SK-N-SH (cell line): ENCODE measurements at regions not wholly inside any gene's neighbourhood (a gene's known extent, or its start where the extent isn't known, plus 50 kb on each side); places are given as distances from the start of the nearest gene placed in this dataset.

Source experiments
- CTCF ChIA-PET: fragments of 300-600, 350-600 bp; formaldehyde crosslinking; extraction: SDS; loops from one replicate; lab custom pipeline; 2021; lab: Yijun Ruan, JAX
- POLR2A ChIA-PET: fragments of 350-600 bp; sonication (Branson Sonifier 250); formaldehyde crosslinking; extraction: SDS; loops from one replicate; lab custom pipeline; 2020; ENCODE audit warnings: antibody characterized with exemption, inconsistent platforms; lab: Yijun Ruan, JAX
- DNase-seq: peaks from one replicate; pipeline ENCODE4 v3.0.0; 2012
- H2AFZ ChIP-seq: fragments of 200-600 bp; sonication (generic); 2 replicates; pipeline ENCODE4 v1.8.1; 2016; ENCODE audit warnings: antibody characterized with exemption, mild to moderate bottlenecking, low read depth
- H3F3A ChIP-seq: fragments of 200-600 bp; sonication (generic); replicated peaks from 2 replicates; pipeline ENCODE3; 2016; ENCODE audit warnings: antibody characterized with exemption, mild to moderate bottlenecking; ENCODE audit not compliant: insufficient read depth
- H3K27ac ChIP-seq, 2 experiments: fragments of 200-500 bp in 1 of 2; fragments of 200-600 bp in 1 of 2; sonication (Bioruptor generic) in 1 of 2; sonication (generic), shearing (Covaris generic) in 1 of 2; 2 replicates each; pipeline versions ENCODE4 v1.5.1 to v1.6.1; 2014 to 2016; ENCODE audit warnings: low read depth in 2 of 2, inconsistent platforms in 1 of 2, low read length in 1 of 2, mild to moderate bottlenecking in 1 of 2, mixed read lengths in 1 of 2
- H3K27me3 ChIP-seq: fragments of 200-600 bp; sonication (generic), shearing (Covaris generic); 2 replicates; pipeline ENCODE4 v1.6.1; 2016; ENCODE audit warnings: mixed run types; ENCODE audit not compliant: insufficient read depth
- H3K36me3 ChIP-seq, 2 experiments: fragments of 200-500 bp in 1 of 2; fragments of 200-600 bp in 1 of 2; sonication (Bioruptor generic) in 1 of 2; sonication (generic) in 1 of 2; replicated peaks in 1 of 2; 2 replicates each; pipeline versions ENCODE3 to v1.5.1; 2014 to 2016; ENCODE audit warnings: low read length in 1 of 2, mild to moderate bottlenecking in 1 of 2; ENCODE audit not compliant: insufficient read depth in 2 of 2, control insufficient read depth in 1 of 2
- H3K4me1 ChIP-seq, 2 experiments: fragments of 200-500 bp in 1 of 2; fragments of 200-600 bp in 1 of 2; sonication (Bioruptor generic) in 1 of 2; sonication (generic), shearing (Covaris generic) in 1 of 2; 2 replicates each; pipeline versions ENCODE4 v1.5.1 to v1.6.1; 2014 to 2016; ENCODE audit warnings: low read depth in 1 of 2, low read length in 1 of 2, mixed run types in 1 of 2; ENCODE audit not compliant: insufficient read depth in 2 of 2, control insufficient read depth in 1 of 2
- H3K4me2 ChIP-seq: fragments of 200-600 bp; sonication (generic), shearing (Covaris generic); 2 replicates; pipeline ENCODE4 v1.6.1; 2017; ENCODE audit warnings: mixed run types
- H3K4me3 ChIP-seq, 2 experiments: fragments of 200-500 bp in 1 of 2; fragments of 200-600 bp in 1 of 2; sonication (Bioruptor generic) in 1 of 2; sonication (generic), shearing (Covaris generic) in 1 of 2; 2 replicates each; pipeline versions ENCODE4 v1.5.1 to v1.8.1; 2014 to 2016; ENCODE audit warnings: low read depth in 2 of 2, inconsistent platforms in 1 of 2, low read length in 1 of 2, mild to moderate bottlenecking in 1 of 2, mixed read lengths in 1 of 2, moderate library complexity in 1 of 2
- H3K79me2 ChIP-seq: fragments of 200-600 bp; sonication (generic); 2 replicates; pipeline ENCODE4 v1.8.1; 2017; ENCODE audit warnings: mild to moderate bottlenecking; ENCODE audit not compliant: insufficient read depth
- H3K9ac ChIP-seq: fragments of 200-600 bp; sonication (generic); 2 replicates; pipeline ENCODE4 v1.6.1; 2017; ENCODE audit warnings: mixed run types
- H3K9me2 ChIP-seq: fragments of 200-600 bp; sonication (generic); 2 replicates; pipeline ENCODE4 v1.6.1; 2017; ENCODE audit warnings: mixed run types
- H3K9me3 ChIP-seq: fragments of 200-600 bp; sonication (generic); 2 replicates; pipeline ENCODE4 v1.6.1; 2017; ENCODE audit warnings: mixed run types, mild to moderate bottlenecking, moderate library complexity
- H4K20me1 ChIP-seq: fragments of 200-600 bp; sonication (generic); 2 replicates; pipeline ENCODE4 v1.6.1; 2017; ENCODE audit warnings: mild to moderate bottlenecking, mixed run types; ENCODE audit not compliant: insufficient read depth
- ELF1 ChIP-seq: IDR thresholded peaks from 2 replicates; pipeline ENCODE4 v1.4.0; 2012
- EP300 ChIP-seq, 2 experiments: IDR thresholded peaks; 2 replicates each; pipeline versions ENCODE4 v1.4.0 to v1.6.1; 2012; ENCODE audit warnings: borderline replicate concordance in 1 of 2, low read depth in 1 of 2, low read length in 1 of 2
- EZH2phosphoT487 ChIP-seq: fragments of 200-600 bp; sonication (generic); IDR thresholded peaks from 2 replicates; pipeline ENCODE4 v1.6.1; 2017; ENCODE audit warnings: low read depth, mixed run types, mild to moderate bottlenecking, antibody characterized with exemption, moderate library complexity, borderline replicate concordance
- FOXJ3 ChIP-seq: sonication (generic); formaldehyde crosslinking; IDR thresholded peaks from 2 replicates; pipeline ENCODE4 v1.5.1; 2020; ENCODE audit warnings: mild to moderate bottlenecking, missing genetic modification reagents
- IRF3 ChIP-seq: fragments of 150-350 bp; IDR thresholded peaks from 2 replicates; pipeline ENCODE4 v1.6.1; 2016; ENCODE audit warnings: mild to moderate bottlenecking, low read depth, low read length
- JUND ChIP-seq: IDR thresholded peaks from 2 replicates; pipeline ENCODE4 v1.4.0; 2012
- MAX ChIP-seq: IDR thresholded peaks from 2 replicates; pipeline ENCODE4 v1.4.0; 2012; ENCODE audit warnings: low read depth
- MXI1 ChIP-seq: IDR thresholded peaks from 2 replicates; pipeline ENCODE4 v1.6.1; 2012; ENCODE audit warnings: mild to moderate bottlenecking, low read depth, low read length, improper control_type of control experiment
- NFIC ChIP-seq: IDR thresholded peaks from 2 replicates; pipeline ENCODE4 v1.4.0; 2012; ENCODE audit warnings: borderline replicate concordance
- POLR2AphosphoS5 ChIP-seq: IDR thresholded peaks from 2 replicates; pipeline ENCODE4 v1.6.1; 2012; ENCODE audit warnings: low read depth, low read length
- RAD21 ChIP-seq: IDR thresholded peaks from 2 replicates; pipeline ENCODE4 v1.6.1; 2012; ENCODE audit warnings: mild to moderate bottlenecking, low read length
- RCOR1 ChIP-seq: fragments of 150-350 bp; IDR thresholded peaks from 2 replicates; pipeline ENCODE4 v1.6.1; 2017; ENCODE audit warnings: antibody characterized with exemption, low read length
- REST ChIP-seq: IDR thresholded peaks from 2 replicates; pipeline ENCODE4 v1.6.1; 2012; ENCODE audit warnings: mild to moderate bottlenecking, low read depth, low read length, moderate library complexity
- RFX5 ChIP-seq: IDR thresholded peaks from 2 replicates; pipeline ENCODE4 v1.6.1; 2012; ENCODE audit warnings: mild to moderate bottlenecking, improper control_type of control experiment, low read length
- RXRA ChIP-seq: IDR thresholded peaks from 2 replicates; pipeline ENCODE4 v1.4.0; 2012; ENCODE audit warnings: low read depth, mild to moderate bottlenecking, borderline replicate concordance
- SIN3A ChIP-seq: IDR thresholded peaks from 2 replicates; pipeline ENCODE4 v1.6.1; 2012; ENCODE audit warnings: low read depth, mild to moderate bottlenecking, low read length, moderate library complexity, borderline replicate concordance
- TCF12 ChIP-seq: IDR thresholded peaks from 2 replicates; pipeline ENCODE4 v1.4.0; 2012
- TEAD4 ChIP-seq: IDR thresholded peaks from 2 replicates; pipeline ENCODE4 v1.4.0; 2012; ENCODE audit warnings: mild to moderate bottlenecking, borderline replicate concordance; ENCODE audit not compliant: insufficient read depth
- USF1 ChIP-seq: IDR thresholded peaks from 2 replicates; pipeline ENCODE4 v1.4.0; 2012; ENCODE audit warnings: low read depth, borderline replicate concordance
- YY1 ChIP-seq: IDR thresholded peaks from 2 replicates; pipeline ENCODE4 v1.4.0; 2012; ENCODE audit warnings: low read depth, mild to moderate bottlenecking
- ZBTB33 ChIP-seq: IDR thresholded peaks from 2 replicates; pipeline ENCODE4 v1.4.0; 2012; ENCODE audit warnings: low read depth, borderline replicate concordance
- WGBS: methylation state at CpG from one replicate; pipeline ENCODE4 v1.1.6; 2017; ENCODE audit warnings: low lambda C conversion rate; 5-methylcytosine and 5-hydroxymethylcytosine counted together

GRCh38 chr9:79185866-79186265 lies 385.9 kb upstream of the TLE4 start:
- no peak for DNase-seq
- peaks cover 14% of the 10 kb centered on the region for H3F3A ChIP-seq
- no peak overlapping the region for H2AFZ ChIP-seq
- no peaks in the 10 kb centered on the region for H3K27me3 ChIP-seq
- H3K9me2 ChIP-seq, result no peaks in the 10 kb centered on the region
- H3K4me1 ChIP-seq, result peaks cover 3 to 5% of the 10 kb centered on the region in 2 experiments; a peak in 3 of 4 replicates
- CTCF ChIA-PET, result interaction anchor here (1.0 kb wide), 1 partner anchor 9 kb away, joined by 3 read pairs; no protein-coding TSS in a partner anchor
- H3K9ac ChIP-seq, result no peak overlapping the region
- no peak overlapping the region for H3K4me3 ChIP-seq
- H3K9me3 ChIP-seq, result no peaks in the 10 kb centered on the region
- H3K36me3 ChIP-seq, result no peaks in the 10 kb centered on the region
- no peak overlapping the region for H3K27ac ChIP-seq
- H4K20me1 ChIP-seq, result no peaks in the 10 kb centered on the region
- no peaks in the 10 kb centered on the region for H3K79me2 ChIP-seq
- POLR2A ChIA-PET, result no interaction called here
- H3K4me2 ChIP-seq, result no peak overlapping the region
- TF ChIP-seq RXRA (no peak), TCF12 (peak; percentile 47; the same call in 1 of the 2 replicates)

GRCh38 chr9:79189511-79189924 lies 382.2 kb upstream of the TLE4 start:
- H3K27ac ChIP-seq, result peak overlapping the region; percentile 62 to 69; a peak in 3 of 4 replicates
- peak; percentile 16 for DNase-seq
- H3F3A ChIP-seq, result peaks cover 14% of the 10 kb centered on the region
- ChIA-PET CTCF (interaction anchor here (1.1 to 1.7 kb wide), 4 partner anchors 14 to 67 kb away, joined by 3 to 8 read pairs (median 4); no protein-coding TSS in a partner anchor), POLR2A (no interaction called here)
- no peaks in the 10 kb centered on the region for H3K36me3 ChIP-seq
- H3K9ac ChIP-seq, result peak overlapping the region; percentile 31; the same call in 1 of the 2 replicates
- peaks cover 3 to 8% of the 10 kb centered on the region in 2 experiments; a peak in 3 of 4 replicates for H3K4me1 ChIP-seq
- 6% methylated on average over 3 of the region's 3 CpGs for WGBS
- no peak overlapping the region for H3K4me3 ChIP-seq
- H3K9me3 ChIP-seq, result no peaks in the 10 kb centered on the region
- H3K9me2 ChIP-seq, result no peaks in the 10 kb centered on the region
- no peaks in the 10 kb centered on the region for H3K27me3 ChIP-seq
- peak overlapping the region; percentile 61; the same call in 1 of the 2 replicates for H2AFZ ChIP-seq
- no peaks in the 10 kb centered on the region for H4K20me1 ChIP-seq
- no peaks in the 10 kb centered on the region for H3K79me2 ChIP-seq
- peak overlapping the region; percentile 17; the same call in 1 of the 2 replicates for H3K4me2 ChIP-seq
- no peak for TF ChIP-seq ZBTB33
- no peak for TF ChIP-seq USF1
- no peak for TF ChIP-seq IRF3
- no peak; the same call in 1 of the 2 replicates for TF ChIP-seq YY1
- no peak for TF ChIP-seq EZH2phosphoT487
- no peak for TF ChIP-seq MXI1
- peak; percentile 96 for TF ChIP-seq TEAD4
- no peak for TF ChIP-seq SIN3A
- TF ChIP-seq RFX5, result no peak
- TF ChIP-seq RXRA, result peak; percentile 78
- TF ChIP-seq RCOR1, result no peak
- peak; percentile 56 to 95 for TF ChIP-seq EP300 (IDR thresholded peaks at IDR 0.05; ENCODE audit: borderline replicate concordance in 1 of 2, low read depth in 1 of 2, low read length in 1 of 2)
- TF ChIP-seq RAD21, result no peak
- TF ChIP-seq REST, result no peak
- no peak for TF ChIP-seq FOXJ3 (CRISPR knock-in tag)
- TF ChIP-seq MAX, result peak; percentile 34; the same call in 1 of the 2 replicates
- no peak for TF ChIP-seq ELF1
- peak; percentile 71; the same call in 1 of the 2 replicates for TF ChIP-seq POLR2AphosphoS5
- TF ChIP-seq JUND, result peak; percentile 92
- TF ChIP-seq NFIC, result peak; percentile 91
